Calu3 (cell line): ENCODE measurements at regions not wholly inside any gene's neighbourhood (a gene's known extent, or its start where the extent isn't known, plus 50 kb on each side); places are given as distances from the start of the nearest gene placed in this dataset.

Experiments
- BruUV-seq: library from RNA; stranded (reverse); fragments of 400-500 nt; replicated peaks from 2 replicates; lab custom pipeline; 2021; lab: Mats Ljungman, UMichigan
- CTCF ChIA-PET: fragments of 300-600 bp; sonication (Branson Sonifier 250); formaldehyde crosslinking; loops from one replicate; lab custom pipeline; 2022; ENCODE audit warnings: antibody characterized with exemption; lab: Charles Lee
- DNase-seq: peaks from one replicate; pipeline ENCODE4 v3.0.0; 2022
- H3K27ac Mint-ChIP-seq: one replicate; pipeline ENCODE4 v1.8.0; 2022; ENCODE audit warnings: mixed read lengths; ENCODE audit not compliant: unreplicated experiment
- H3K27me3 Mint-ChIP-seq: one replicate; pipeline ENCODE4 v1.8.0; 2022; ENCODE audit warnings: mixed read lengths; ENCODE audit not compliant: unreplicated experiment
- H3K36me3 Mint-ChIP-seq: one replicate; pipeline ENCODE4 v1.8.0; 2022; ENCODE audit warnings: mild to moderate bottlenecking, moderate library complexity, mixed read lengths; ENCODE audit not compliant: insufficient read depth, unreplicated experiment
- H3K4me1 Mint-ChIP-seq: one replicate; pipeline ENCODE4 v1.8.0; 2022; ENCODE audit warnings: mild to moderate bottlenecking, low read depth, mixed read lengths; ENCODE audit not compliant: unreplicated experiment
- H3K4me3 Mint-ChIP-seq: one replicate; pipeline ENCODE4 v1.8.0; 2022; ENCODE audit warnings: mild to moderate bottlenecking, low read depth, moderate library complexity, mixed read lengths; ENCODE audit not compliant: unreplicated experiment
- H3K9me3 Mint-ChIP-seq: one replicate; pipeline ENCODE4 v1.8.0; 2022; ENCODE audit warnings: low read depth, mixed read lengths; ENCODE audit not compliant: unreplicated experiment
- CTCF ChIP-seq: fragments of 200-600 bp; IDR thresholded peaks from one replicate; pipeline ENCODE4 v1.8.0; 2022; ENCODE audit warnings: antibody characterized with exemption; ENCODE audit not compliant: unreplicated experiment
- intact Hi-C: fragments of 100-400 bp; cut with micrococcal nuclease; formaldehyde crosslinking; loops from one replicate; pipeline ENCODE4 v1.10.0; 2022; ENCODE audit not compliant: unreplicated experiment

- Mint-ChIP-seq H3K4me1 (no peaks in the 10 kb centered on the region), H3K27ac (no peak overlapping the region), H3K36me3 (no peaks in the 10 kb centered on the region), H3K27me3 (peaks cover 29% of the 10 kb centered on the region), H3K9me3 (no peaks in the 10 kb centered on the region), H3K4me3 (no peak overlapping the region)
- no TSS peak for BruUV-seq
- CTCF ChIA-PET, result no interaction called here
- intact Hi-C loops, result no loop called here
- DNase-seq, result no peak
- no peak for TF ChIP-seq CTCF
Observed at GRCh38 chr9:2916382-2916985, 72.6 kb upstream of the PUM3 start.

GRCh38 chr9:2913026-2913425, 69.1 kb upstream of the PUM3 start:
- no peaks in the 10 kb centered on the region for H3K4me1 Mint-ChIP-seq
- peaks cover 49% of the 10 kb centered on the region for H3K27me3 Mint-ChIP-seq
- H3K27ac Mint-ChIP-seq, result no peak overlapping the region
- H3K36me3 Mint-ChIP-seq, result no peaks in the 10 kb centered on the region
- TF ChIP-seq CTCF, result no peak
- no peak overlapping the region for H3K4me3 Mint-ChIP-seq
- CTCF ChIA-PET, result no interaction called here
- no peak for DNase-seq
- no peaks in the 10 kb centered on the region for H3K9me3 Mint-ChIP-seq
- no TSS peak for BruUV-seq
- intact Hi-C loops, result no loop called here

GRCh38 chr9:2907411-2907810, 63.5 kb upstream of the PUM3 start:
- CTCF ChIA-PET, result no interaction called here
- no peak for DNase-seq
- intact Hi-C loops, result no loop called here
- Mint-ChIP-seq H3K36me3 (no peaks in the 10 kb centered on the region), H3K4me1 (no peaks in the 10 kb centered on the region), H3K27ac (no peak overlapping the region), H3K9me3 (no peaks in the 10 kb centered on the region), H3K27me3 (peaks cover 29% of the 10 kb centered on the region), H3K4me3 (no peak overlapping the region)
- no TSS peak for BruUV-seq
- no peak for TF ChIP-seq CTCF

- BruUV-seq, result no TSS peak
- no peaks in the 10 kb centered on the region for H3K36me3 Mint-ChIP-seq
Observed at GRCh38 chr9:2904242-2904930, 60.5 kb upstream of the PUM3 start.

More at GRCh38 chr9:2904242-2904930, 60.5 kb upstream of the PUM3 start:
- Mint-ChIP-seq H3K27me3 (peaks cover 7% of the 10 kb centered on the region), H3K27ac (no peak overlapping the region), H3K4me1 (no peaks in the 10 kb centered on the region), H3K4me3 (no peak overlapping the region), H3K9me3 (no peaks in the 10 kb centered on the region)
- intact Hi-C loops, result no loop called here
- TF ChIP-seq CTCF, result no peak
- CTCF ChIA-PET, result no interaction called here
- DNase-seq, result no peak
